ENCODE measurements at regions not wholly inside any gene's neighbourhood (a gene's known extent, or its start where the extent isn't known, plus 50 kb on each side); places are given as distances from the start of the nearest gene placed in this dataset.
"Not testable (repeated sequence)": the region's sequence is repeated elsewhere in the genome, so short reads cannot be mapped to it uniquely, and the experiment has no call there.

- TF ChIP-seq CTCF (IDR thresholded peaks at IDR 0.05; ENCODE audit: insufficient read depth, low read length) = no peak
- DNase-seq (ENCODE audit: low read depth) = no peak
- no peak overlapping the region for H3K4me3 ChIP-seq (ENCODE audit: low read depth, low read length)
These were observed 357.0 kb downstream of the TMEM121 start for GRCh38 chr14:105883066-105884005.

GRCh38 chr14:105884192-105884807 is 357.9 kb downstream of the TMEM121 start:
- DNase-seq (ENCODE audit: low read depth); H3K4me3 ChIP-seq (ENCODE audit: low read depth, low read length): not testable (repeated sequence)

GRCh38 chr14:105884808-105885281 is 358.5 kb downstream of the TMEM121 start:
- no peak for TF ChIP-seq CTCF (IDR thresholded peaks at IDR 0.05; ENCODE audit: insufficient read depth, low read length)
- no peak overlapping the region for H3K4me3 ChIP-seq (ENCODE audit: low read depth, low read length)
- no peak for DNase-seq (ENCODE audit: low read depth)

- no peak for DNase-seq (ENCODE audit: low read depth)
- no peak overlapping the region for H3K4me3 ChIP-seq (ENCODE audit: low read depth, low read length)
- TF ChIP-seq CTCF (IDR thresholded peaks at IDR 0.05; ENCODE audit: insufficient read depth, low read length) = no peak
These were observed 359.4 kb downstream of the TMEM121 start for GRCh38 chr14:105885561-105886320.

GRCh38 chr14:105886791-105887191 is 360.4 kb downstream of the TMEM121 start:
- not testable (repeated sequence) for H3K4me3 ChIP-seq (ENCODE audit: low read depth, low read length); DNase-seq (ENCODE audit: low read depth)

GRCh38 chr14:105887692-105888091 is 361.3 kb downstream of the TMEM121 start:
- no peak for DNase-seq (ENCODE audit: low read depth)
- no peak for TF ChIP-seq CTCF (IDR thresholded peaks at IDR 0.05; ENCODE audit: insufficient read depth, low read length)
- H3K4me3 ChIP-seq (ENCODE audit: low read depth, low read length) = no peak overlapping the region

GRCh38 chr14:105888151-105888550 is 361.8 kb downstream of the TMEM121 start:
- H3K4me3 ChIP-seq (ENCODE audit: low read depth, low read length) = no peak overlapping the region
- no peak for DNase-seq (ENCODE audit: low read depth)
- no peak for TF ChIP-seq CTCF (IDR thresholded peaks at IDR 0.05; ENCODE audit: insufficient read depth, low read length)
